Smooth muscle cell (in vitro differentiated cells): ENCODE measurements at regions not wholly inside any gene's neighbourhood (a gene's known extent, or its start where the extent isn't known, plus 50 kb on each side); places are given as distances from the start of the nearest gene placed in this dataset.

Source experiments
- DNase-seq: peaks from one replicate; lab custom pipeline; 2025; ENCODE audit not compliant: unreplicated experiment; lab: John Stamatoyannopoulos, UW
- H2AFZ ChIP-seq: fragments of 200-600 bp; sonication (generic); 2 replicates; pipeline ENCODE4 v1.6.0; 2016; ENCODE audit warnings: antibody characterized with exemption, low read depth, mild to moderate bottlenecking
- H3F3A ChIP-seq: fragments of 200-600 bp; sonication (generic); 2 replicates; pipeline ENCODE4 v1.6.0; 2017; ENCODE audit warnings: antibody characterized with exemption, low read depth
- H3K27ac ChIP-seq: fragments of 200-600 bp; sonication (generic); 2 replicates; pipeline ENCODE4 v1.5.1; 2016; ENCODE audit warnings: low read depth, mild to moderate bottlenecking
- H3K27me3 ChIP-seq: fragments of 200-600 bp; sonication (generic); 2 replicates; pipeline ENCODE4 v1.6.1; 2016; ENCODE audit warnings: low read depth, mild to moderate bottlenecking
- H3K36me3 ChIP-seq: fragments of 200-600 bp; sonication (generic); 2 replicates; pipeline ENCODE4 v1.5.1; 2016; ENCODE audit warnings: low read depth
- H3K4me1 ChIP-seq: fragments of 200-600 bp; sonication (generic); 2 replicates; pipeline ENCODE4 v1.5.1; 2016; ENCODE audit warnings: low read depth
- H3K4me2 ChIP-seq: fragments of 200-600 bp; sonication (generic); 2 replicates; pipeline ENCODE4 v1.6.0; 2016; ENCODE audit warnings: mild to moderate bottlenecking
- H3K4me3 ChIP-seq: fragments of 200-600 bp; sonication (generic); 2 replicates; pipeline ENCODE4 v1.5.1; 2016; ENCODE audit warnings: mild to moderate bottlenecking
- H3K79me2 ChIP-seq: fragments of 200-600 bp; sonication (generic); 2 replicates; pipeline ENCODE4 v1.6.0; 2016; ENCODE audit warnings: low read depth, mild to moderate bottlenecking
- H3K9ac ChIP-seq: fragments of 200-600 bp; sonication (generic); 2 replicates; pipeline ENCODE4 v1.6.0; 2016; ENCODE audit warnings: low read depth
- H3K9me3 ChIP-seq: fragments of 200-600 bp; sonication (generic); replicated peaks from 2 replicates; pipeline ENCODE4 v1.5.1; 2016; ENCODE audit warnings: low read depth
- H4K20me1 ChIP-seq: fragments of 200-600 bp; sonication (generic); 2 replicates; pipeline ENCODE4 v1.6.0; 2016; ENCODE audit warnings: low read depth
- WGBS: methylation state at CpG from one replicate; pipeline ENCODE4 v1.1.7; 2016; ENCODE audit warnings: low lambda C conversion rate; 5-methylcytosine and 5-hydroxymethylcytosine counted together
- TF ChIP-seq, protein P1 (sequence below): fragments of 200-600 bp; sonication (generic); IDR thresholded peaks from 2 replicates; pipeline ENCODE4 v1.5.1; 2017; ENCODE audit warnings: borderline replicate concordance, mild to moderate bottlenecking, antibody characterized with exemption; ENCODE audit not compliant: insufficient read depth, poor library complexity, severe bottlenecking

DNA sequence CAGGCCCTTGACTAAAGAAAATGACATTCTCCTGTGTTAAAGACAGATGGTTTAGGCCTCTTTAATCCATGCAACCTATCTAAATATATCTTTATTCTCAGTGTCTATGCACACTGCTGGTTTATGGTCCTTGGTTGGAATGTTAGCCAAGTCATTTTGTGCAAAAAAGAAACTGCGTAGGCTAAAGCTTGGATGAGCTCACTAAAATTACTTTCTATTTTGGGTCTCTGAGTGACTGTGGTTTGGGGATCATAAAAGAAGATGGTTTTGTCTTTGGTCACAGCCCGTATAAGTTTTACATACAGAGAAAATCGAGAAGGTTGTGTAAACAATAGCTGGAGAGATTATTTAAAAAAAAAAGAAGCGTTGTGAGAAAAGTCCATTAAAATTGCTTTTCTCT, 443.6 kb downstream of the UBE2NL start:
- TF ChIP-seq, protein P1, sequence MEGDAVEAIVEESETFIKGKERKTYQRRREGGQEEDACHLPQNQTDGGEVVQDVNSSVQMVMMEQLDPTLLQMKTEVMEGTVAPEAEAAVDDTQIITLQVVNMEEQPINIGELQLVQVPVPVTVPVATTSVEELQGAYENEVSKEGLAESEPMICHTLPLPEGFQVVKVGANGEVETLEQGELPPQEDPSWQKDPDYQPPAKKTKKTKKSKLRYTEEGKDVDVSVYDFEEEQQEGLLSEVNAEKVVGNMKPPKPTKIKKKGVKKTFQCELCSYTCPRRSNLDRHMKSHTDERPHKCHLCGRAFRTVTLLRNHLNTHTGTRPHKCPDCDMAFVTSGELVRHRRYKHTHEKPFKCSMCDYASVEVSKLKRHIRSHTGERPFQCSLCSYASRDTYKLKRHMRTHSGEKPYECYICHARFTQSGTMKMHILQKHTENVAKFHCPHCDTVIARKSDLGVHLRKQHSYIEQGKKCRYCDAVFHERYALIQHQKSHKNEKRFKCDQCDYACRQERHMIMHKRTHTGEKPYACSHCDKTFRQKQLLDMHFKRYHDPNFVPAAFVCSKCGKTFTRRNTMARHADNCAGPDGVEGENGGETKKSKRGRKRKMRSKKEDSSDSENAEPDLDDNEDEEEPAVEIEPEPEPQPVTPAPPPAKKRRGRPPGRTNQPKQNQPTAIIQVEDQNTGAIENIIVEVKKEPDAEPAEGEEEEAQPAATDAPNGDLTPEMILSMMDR, result no peak
- H3K4me2 ChIP-seq, result peak overlapping the region; percentile 36
- H3K27me3 ChIP-seq, result no peaks in the 10 kb centered on the region
- H2AFZ ChIP-seq, result no peak overlapping the region
- no peak overlapping the region for H3K4me3 ChIP-seq
- H3K4me1 ChIP-seq, result no peaks in the 10 kb centered on the region
- no peaks in the 10 kb centered on the region for H3F3A ChIP-seq
- H3K27ac ChIP-seq, result peak overlapping the region; percentile 68
- DNase-seq, result no peak
- 53% methylated on average over 4 of the region's 4 CpGs for WGBS
- H3K9ac ChIP-seq, result no peak overlapping the region
- H3K36me3 ChIP-seq, result no peaks in the 10 kb centered on the region
- no peaks in the 10 kb centered on the region for H4K20me1 ChIP-seq
- H3K9me3 ChIP-seq, result no peaks in the 10 kb centered on the region
- H3K79me2 ChIP-seq, result no peaks in the 10 kb centered on the region

DNA sequence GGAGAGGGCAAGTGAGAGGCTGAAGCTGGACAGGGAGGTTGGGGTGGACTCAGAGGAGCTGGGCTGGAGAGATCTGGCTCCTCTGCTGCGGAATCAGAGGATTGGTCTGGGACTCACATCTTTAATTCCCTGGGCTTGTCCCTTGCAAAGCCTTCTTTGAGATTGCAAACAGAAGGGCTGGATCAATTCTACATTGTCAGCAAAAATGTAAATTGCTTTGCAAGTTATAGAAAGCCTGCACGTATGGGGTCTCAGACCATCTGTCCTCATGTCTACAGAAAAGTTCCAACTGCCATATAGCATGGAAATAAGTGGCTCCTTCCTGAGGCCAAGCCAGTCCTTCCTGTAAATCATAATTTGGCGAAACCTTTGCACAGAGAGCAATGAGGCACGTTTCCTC, 449.6 kb downstream of the UBE2NL start:
- 70% methylated on average over 4 of the region's 4 CpGs for WGBS
- H3K9me3 ChIP-seq, result no peaks in the 10 kb centered on the region
- H3K79me2 ChIP-seq, result no peaks in the 10 kb centered on the region
- H3K4me3 ChIP-seq, result no peak overlapping the region
- H3K36me3 ChIP-seq, result no peaks in the 10 kb centered on the region
- H3K4me1 ChIP-seq, result no peaks in the 10 kb centered on the region
- H3F3A ChIP-seq, result no peaks in the 10 kb centered on the region
- no peaks in the 10 kb centered on the region for H3K27me3 ChIP-seq
- H2AFZ ChIP-seq, result no peak overlapping the region
- no peaks in the 10 kb centered on the region for H4K20me1 ChIP-seq
- H3K9ac ChIP-seq, result no peak overlapping the region
- no peak for DNase-seq
- no peak overlapping the region for H3K4me2 ChIP-seq
- TF ChIP-seq, protein P1, result no peak
- H3K27ac ChIP-seq, result no peak overlapping the region

DNA sequence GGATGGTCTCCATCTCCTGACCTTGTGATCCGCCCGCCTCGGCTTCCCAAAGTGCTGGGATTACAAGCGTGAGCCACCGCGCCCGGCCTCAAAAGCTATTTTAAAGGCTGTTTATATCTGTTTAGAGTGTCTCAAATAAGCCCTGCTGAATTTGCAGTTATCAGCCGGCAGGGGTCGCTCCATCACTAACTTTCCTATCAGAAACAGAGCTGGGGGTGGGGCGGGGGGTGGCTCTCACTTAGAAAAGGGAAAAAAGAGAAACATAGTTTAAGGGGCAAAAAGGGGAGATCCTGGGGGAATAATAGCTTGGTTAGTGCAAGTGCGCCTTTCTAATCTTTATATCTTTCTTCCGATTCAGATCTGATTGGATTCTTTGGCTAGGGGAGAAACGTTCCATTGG, 450.7 kb downstream of the UBE2NL start:
- Histone ChIP-seq H3K4me3 (no peak overlapping the region), H3K9ac (no peak overlapping the region), H3K9me3 (peaks cover 3% of the 10 kb centered on the region), H3K27me3 (no peaks in the 10 kb centered on the region), H3K4me1 (no peaks in the 10 kb centered on the region), H3F3A (no peaks in the 10 kb centered on the region), H3K36me3 (no peaks in the 10 kb centered on the region), H3K27ac (no peak overlapping the region), H3K79me2 (no peaks in the 10 kb centered on the region), H3K4me2 (no peak overlapping the region), H2AFZ (no peak overlapping the region), H4K20me1 (no peaks in the 10 kb centered on the region)
- 87% methylated on average over 13 of the region's 13 CpGs for WGBS
- no peak for DNase-seq
- TF ChIP-seq, protein P1, result peak; percentile 26

DNA sequence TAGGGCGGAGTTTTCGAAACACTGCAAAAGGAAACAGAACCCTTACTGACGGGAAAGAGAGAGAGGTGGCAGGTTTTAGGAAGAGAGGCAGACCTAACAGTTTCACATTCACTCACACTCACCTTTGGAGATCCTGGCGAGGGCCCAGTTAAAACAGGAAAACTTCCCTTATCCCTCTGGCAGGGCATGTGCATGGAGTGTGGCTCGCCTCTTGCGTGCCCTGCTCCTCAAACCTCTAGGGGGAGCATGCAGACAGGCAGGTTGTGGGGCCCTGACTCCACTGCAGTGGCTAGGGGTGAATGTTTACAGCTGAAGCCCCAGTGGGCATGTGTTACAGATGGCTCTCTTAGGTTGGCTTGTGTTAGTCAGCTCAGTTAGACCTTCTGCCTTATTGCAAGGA, 451.5 kb downstream of the UBE2NL start:
- Histone ChIP-seq H3K9ac (no peak overlapping the region), H3K4me2 (no peak overlapping the region), H3K36me3 (no peaks in the 10 kb centered on the region)

More for the DNA sequence above, 451.5 kb downstream of the UBE2NL start:
- Histone ChIP-seq H3K4me3 (no peak overlapping the region), H3K4me1 (no peaks in the 10 kb centered on the region), H3F3A (no peaks in the 10 kb centered on the region), H3K79me2 (no peaks in the 10 kb centered on the region), H3K27ac (no peak overlapping the region), H2AFZ (no peak overlapping the region), H3K27me3 (no peaks in the 10 kb centered on the region), H4K20me1 (no peaks in the 10 kb centered on the region), H3K9me3 (peaks cover 3% of the 10 kb centered on the region)
- DNase-seq, result no peak
- TF ChIP-seq, protein P1, result no peak
- 71% methylated on average over 6 of the region's 6 CpGs for WGBS
